Urothelium cell line (cell line): ENCODE measurements at regions not wholly inside any gene's neighbourhood (a gene's known extent, or its start where the extent isn't known, plus 50 kb on each side); places are given as distances from the start of the nearest gene placed in this dataset.
A peak's percentile ranks its signal among the peaks of the same experiment; 100 is the strongest.
"Not testable (repeated sequence)": the region's sequence is repeated elsewhere in the genome, so short reads cannot be mapped to it uniquely, and the experiment has no call there.

ENCODE experiments used
- DNase-seq: peaks from one replicate; pipeline ENCODE4 v3.0.0; 2011; ENCODE audit warnings: low spot score, mixed read lengths
- FAIRE-seq: peaks from 2 replicates; lab custom pipeline; 2011; peaks lifted over from hg19 to GRCh38; lab: Jason Lieb, UNC

GRCh38 chr1:207241164-207241934, 80.1 kb upstream of the CD55 start:
- FAIRE-seq: no peak
- no peak for DNase-seq

DNA sequence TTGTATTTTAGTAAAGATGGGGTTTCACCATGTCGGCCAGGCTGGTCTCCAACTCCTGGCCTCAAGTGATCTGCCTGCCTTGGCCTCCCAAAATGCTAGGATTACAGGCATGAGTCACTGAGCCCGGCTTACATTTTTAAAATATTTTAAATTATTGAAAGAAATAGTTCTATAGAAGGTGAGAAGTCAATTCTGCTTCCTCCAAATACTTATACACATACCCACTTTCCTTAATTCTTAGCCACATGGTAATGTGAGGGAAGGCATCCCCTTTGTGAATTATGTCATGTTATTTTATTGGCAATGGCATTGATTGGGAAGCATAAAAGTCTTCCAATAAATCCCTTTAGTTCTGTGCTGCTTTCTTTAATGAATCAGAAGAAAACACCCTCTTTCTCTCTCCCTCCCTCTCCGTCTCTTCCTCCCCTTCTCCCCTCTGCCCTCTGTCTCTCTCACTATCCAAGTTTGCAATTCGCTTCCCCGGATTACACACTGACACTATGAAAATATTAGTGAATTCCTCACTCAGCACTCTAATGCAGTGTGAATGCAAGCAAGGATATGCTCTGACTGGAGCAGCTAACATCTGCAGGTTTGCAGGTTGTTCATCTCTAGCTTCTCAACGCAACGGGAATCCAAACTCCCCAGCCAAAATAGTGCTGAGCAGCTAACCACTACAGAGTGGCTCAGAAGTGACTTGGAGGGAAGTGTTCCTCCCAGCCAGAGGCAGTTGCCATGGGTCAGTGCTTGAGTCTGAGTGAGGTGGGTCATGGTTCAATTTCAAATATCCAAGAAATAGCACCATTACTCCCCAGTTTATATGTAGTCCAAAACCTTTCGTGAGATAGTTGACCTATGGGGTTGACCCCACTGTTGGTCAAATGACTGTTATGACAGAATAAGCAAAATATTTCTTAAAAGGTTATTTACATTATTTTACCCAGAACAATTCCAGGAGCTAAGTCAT, 77.8 kb upstream of the CD55 start:
- FAIRE-seq: no peak
- DNase-seq: peak; percentile 9

- no peak for DNase-seq
These were observed 77.1 kb upstream of the CD55 start for GRCh38 chr1:207244409-207244801.

GRCh38 chr1:207245124-207245523, 76.4 kb upstream of the CD55 start:
- DNase-seq (no peak), FAIRE-seq (no peak)

More at GRCh38 chr1:207244409-207244801, 77.1 kb upstream of the CD55 start:
- FAIRE-seq: no peak

DNA sequence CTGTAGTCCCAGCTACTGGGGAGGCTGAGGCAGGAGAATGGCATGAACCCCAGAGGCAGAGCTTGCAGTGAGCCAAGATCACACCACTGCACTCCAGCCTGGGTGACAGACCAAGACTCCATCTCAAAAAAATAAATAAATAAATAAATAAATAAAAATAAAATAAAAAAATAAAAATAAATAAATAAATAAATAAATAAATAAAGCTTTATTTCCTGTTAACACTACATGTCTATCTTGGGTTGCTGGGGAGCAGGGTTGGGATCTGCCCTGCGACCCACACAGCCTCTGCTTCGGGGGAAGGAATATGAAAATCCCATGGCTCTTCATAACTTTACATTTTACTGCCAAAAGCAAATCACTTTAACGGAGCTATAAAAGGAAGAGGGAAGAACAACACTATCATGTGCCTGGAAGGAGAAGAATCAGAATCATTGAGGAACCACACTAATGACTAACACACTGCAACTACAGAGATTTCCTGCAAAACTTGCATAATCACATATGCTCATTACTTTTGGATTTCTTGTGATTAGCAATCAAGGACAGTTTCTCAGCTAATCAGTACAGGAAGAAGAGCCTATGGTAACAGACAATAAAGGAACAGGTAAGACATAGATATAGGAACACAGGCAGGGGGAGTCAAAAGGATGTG, 72.8 kb upstream of the CD55 start:
- DNase-seq (no peak), FAIRE-seq (no peak)

- no peak for DNase-seq
- FAIRE-seq: no peak
These were observed 71.0 kb upstream of the CD55 start for GRCh38 chr1:207250431-207250830.

GRCh38 chr1:207251066-207251465, 70.4 kb upstream of the CD55 start:
- no peak for FAIRE-seq
- DNase-seq: no peak

DNA sequence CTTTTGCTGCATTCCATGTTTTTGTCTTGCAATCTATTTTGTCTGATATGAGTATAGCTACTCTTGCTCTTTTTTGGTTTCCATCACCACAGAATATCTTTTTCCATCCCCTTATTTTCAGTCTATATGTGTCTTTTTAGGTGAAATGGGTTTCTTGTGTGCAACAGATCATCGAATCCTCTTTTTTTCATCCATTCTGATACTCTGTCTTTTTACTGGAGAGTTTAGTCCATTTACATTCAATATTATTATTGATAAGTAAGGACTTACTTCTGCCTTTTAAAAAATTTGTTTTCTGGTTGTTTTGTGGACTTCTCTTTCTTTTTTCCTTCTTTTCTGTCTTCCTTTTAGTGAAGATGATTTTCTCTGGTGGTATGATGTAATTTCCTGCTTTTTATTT, 64.6 kb upstream of the CD55 start:
- FAIRE-seq: no peak

GRCh38 chr1:207259391-207259790, 62.1 kb upstream of the CD55 start:
- FAIRE-seq (no peak), DNase-seq (no peak)

More for the DNA sequence above, 64.6 kb upstream of the CD55 start:
- no peak for DNase-seq

DNA sequence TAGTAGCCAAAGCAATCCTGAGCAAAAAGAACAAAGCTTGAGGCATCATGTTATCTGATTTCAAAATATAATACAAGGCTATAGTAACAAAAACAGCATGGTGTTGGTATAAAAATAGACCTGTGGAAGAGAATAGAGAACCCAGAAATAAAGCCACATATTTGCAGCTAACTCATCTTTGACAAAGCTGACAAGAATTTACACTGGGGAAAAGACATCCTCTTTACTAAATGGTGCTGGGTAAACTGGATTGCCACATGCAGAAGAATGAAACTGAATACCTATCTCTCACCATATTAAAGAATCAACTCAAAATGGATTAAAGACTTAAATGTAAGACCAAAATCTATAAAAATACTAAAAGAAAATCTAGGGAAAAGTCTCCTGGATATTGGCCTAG, 59.5 kb upstream of the CD55 start:
- DNase-seq (no peak), FAIRE-seq (no peak)

DNA sequence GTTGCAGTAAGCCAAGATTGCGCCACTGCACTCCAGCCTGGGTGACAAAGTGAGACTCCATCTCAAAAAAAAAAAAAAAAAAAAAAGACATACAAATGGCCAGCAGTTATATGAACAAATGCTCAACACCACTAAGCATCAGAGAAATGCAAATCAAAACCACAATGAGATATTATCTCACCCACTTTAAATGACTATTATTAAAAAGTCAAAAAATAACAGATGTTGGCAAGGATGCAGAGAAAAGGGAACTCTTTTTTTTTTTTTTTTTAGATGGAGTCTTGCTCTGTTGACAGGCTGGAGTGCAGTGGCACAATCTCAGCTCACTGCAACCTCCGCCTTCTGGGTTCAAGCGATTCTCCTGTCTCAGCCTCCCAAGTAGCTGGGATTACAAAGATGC, 58.6 kb upstream of the CD55 start:
- not testable (repeated sequence) for FAIRE-seq, DNase-seq

- no peak for FAIRE-seq
- DNase-seq: no peak
These were observed 56.7 kb upstream of the CD55 start for GRCh38 chr1:207264663-207265252.

- no peak for FAIRE-seq
These were observed 53.1 kb upstream of the CD55 start for GRCh38 chr1:207268337-207268736.

DNA sequence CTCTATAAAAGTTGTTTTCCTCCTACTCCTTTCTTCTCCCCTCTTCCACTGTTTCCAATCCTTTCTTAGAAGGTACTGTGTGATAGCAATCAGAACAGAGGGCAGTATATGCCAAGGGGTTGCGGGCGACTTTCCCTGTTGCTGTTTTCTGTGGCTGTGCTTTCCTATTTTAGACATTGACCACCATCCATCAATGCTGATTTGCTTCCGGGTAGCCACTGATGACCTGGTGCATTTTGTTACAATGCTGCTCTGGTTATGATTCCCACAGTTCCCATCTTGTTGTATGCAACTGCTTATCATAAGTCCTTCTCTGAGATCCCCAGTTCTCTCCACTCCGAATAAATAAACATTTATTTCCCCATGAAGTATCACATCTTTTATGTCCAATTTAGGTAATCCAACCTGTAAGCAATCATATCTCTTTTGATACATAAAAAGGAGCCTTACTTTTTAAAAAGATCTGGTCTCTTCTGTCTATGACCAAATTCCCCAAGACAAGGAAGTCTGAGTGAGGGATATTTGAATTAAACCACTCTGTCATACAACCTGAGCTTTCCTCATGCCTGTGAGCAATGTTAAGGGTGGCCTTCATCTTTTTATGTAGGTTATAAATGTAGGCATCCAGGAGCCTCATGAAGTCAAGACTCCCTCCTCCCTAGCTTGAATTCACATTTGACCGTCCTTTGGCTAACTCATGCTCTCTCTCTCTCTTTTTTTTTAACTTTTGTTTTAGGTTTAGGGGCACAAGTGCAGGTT, 52.5 kb upstream of the CD55 start:
- no peak for FAIRE-seq
- no peak for DNase-seq

More at GRCh38 chr1:207268337-207268736, 53.1 kb upstream of the CD55 start:
- no peak for DNase-seq
